ENCODE measurements at regions not wholly inside any gene's neighbourhood (a gene's known extent, or its start where the extent isn't known, plus 50 kb on each side); places are given as distances from the start of the nearest gene placed in this dataset.

- Histone ChIP-seq H3K27me3 (replicated peaks in 2 of 5; ENCODE audit: control insufficient read depth in 4 of 5, insufficient read depth in 5 of 5, low read length in 4 of 5) (no peaks in the 10 kb centered on the region), H3K9me3 (ENCODE audit: control extremely low read depth in 1 of 5, control insufficient read depth in 4 of 5, insufficient read depth in 2 of 5, low read depth in 1 of 5, low read length in 4 of 5) (no peaks in the 10 kb centered on the region), H3K27ac (ENCODE audit: insufficient read depth in 1 of 2, low read depth in 1 of 2, low read length in 2 of 2, poor library complexity in 1 of 2, severe bottlenecking in 2 of 2) (no peak overlapping the region), H3K4me3 (ENCODE audit: control insufficient read depth in 1 of 7, extremely low read depth in 1 of 7, insufficient read depth in 4 of 7, low read depth in 2 of 7, low read length in 6 of 7) (no peak overlapping the region), H3K4me1 (ENCODE audit: control extremely low read depth in 1 of 4, control insufficient read depth in 4 of 4, insufficient read depth in 4 of 4, low read length in 3 of 4) (no peaks in the 10 kb centered on the region), H3K36me3 (ENCODE audit: control insufficient read depth in 4 of 4, insufficient read depth in 4 of 4, low read length in 3 of 4) (no peaks in the 10 kb centered on the region)
- ChIA-PET CTCF (no interaction called here), POLR2A (no interaction called here)
- no peak for DNase-seq
Measured at GRCh38 chr11:92357344-92357743, 132.7 kb downstream of the FAT3 start.

- Histone ChIP-seq H3K4me3 (ENCODE audit: control insufficient read depth in 1 of 7, extremely low read depth in 1 of 7, insufficient read depth in 4 of 7, low read depth in 2 of 7, low read length in 6 of 7) (no peak overlapping the region), H3K27ac (ENCODE audit: insufficient read depth in 1 of 2, low read depth in 1 of 2, low read length in 2 of 2, poor library complexity in 1 of 2, severe bottlenecking in 2 of 2) (no peak overlapping the region), H3K27me3 (replicated peaks in 2 of 5; ENCODE audit: control insufficient read depth in 4 of 5, insufficient read depth in 5 of 5, low read length in 4 of 5) (no peaks in the 10 kb centered on the region), H3K4me1 (ENCODE audit: control extremely low read depth in 1 of 4, control insufficient read depth in 4 of 4, insufficient read depth in 4 of 4, low read length in 3 of 4) (no peaks in the 10 kb centered on the region), H3K36me3 (ENCODE audit: control insufficient read depth in 4 of 4, insufficient read depth in 4 of 4, low read length in 3 of 4) (no peaks in the 10 kb centered on the region), H3K9me3 (ENCODE audit: control extremely low read depth in 1 of 5, control insufficient read depth in 4 of 5, insufficient read depth in 2 of 5, low read depth in 1 of 5, low read length in 4 of 5) (no peaks in the 10 kb centered on the region)
- no peak for DNase-seq
- POLR2A ChIA-PET: no interaction called here
- WGBS (ENCODE audit: insufficient coverage): no CpG with 5 or more reads among the region's 2 CpGs
- CTCF ChIA-PET: no interaction called here
Measured at GRCh38 chr11:92357841-92358240, 133.2 kb downstream of the FAT3 start.

- H3K27me3 ChIP-seq (replicated peaks in 2 of 5; ENCODE audit: control insufficient read depth in 4 of 5, insufficient read depth in 5 of 5, low read length in 4 of 5): no peaks in the 10 kb centered on the region
- DNase-seq: no peak
- no peak overlapping the region for H3K4me3 ChIP-seq (ENCODE audit: control insufficient read depth in 1 of 7, extremely low read depth in 1 of 7, insufficient read depth in 4 of 7, low read depth in 2 of 7, low read length in 6 of 7)
- 94% methylated on average over 2 of the region's 2 CpGs for WGBS (ENCODE audit: insufficient coverage)
- ChIA-PET POLR2A (no interaction called here), CTCF (no interaction called here)
- H3K4me1 ChIP-seq (ENCODE audit: control extremely low read depth in 1 of 4, control insufficient read depth in 4 of 4, insufficient read depth in 4 of 4, low read length in 3 of 4): no peaks in the 10 kb centered on the region
- no peaks in the 10 kb centered on the region for H3K9me3 ChIP-seq (ENCODE audit: control extremely low read depth in 1 of 5, control insufficient read depth in 4 of 5, insufficient read depth in 2 of 5, low read depth in 1 of 5, low read length in 4 of 5)
- no peak overlapping the region for H3K27ac ChIP-seq (ENCODE audit: insufficient read depth in 1 of 2, low read depth in 1 of 2, low read length in 2 of 2, poor library complexity in 1 of 2, severe bottlenecking in 2 of 2)
- no peaks in the 10 kb centered on the region for H3K36me3 ChIP-seq (ENCODE audit: control insufficient read depth in 4 of 4, insufficient read depth in 4 of 4, low read length in 3 of 4)
Measured at GRCh38 chr11:92361551-92361950, 136.9 kb downstream of the FAT3 start.

GRCh38 chr11:92362989-92363388 is 138.4 kb downstream of the FAT3 start:
- H3K9me3 ChIP-seq (ENCODE audit: control extremely low read depth in 1 of 5, control insufficient read depth in 4 of 5, insufficient read depth in 2 of 5, low read depth in 1 of 5, low read length in 4 of 5): no peaks in the 10 kb centered on the region
- no peaks in the 10 kb centered on the region for H3K4me1 ChIP-seq (ENCODE audit: control extremely low read depth in 1 of 4, control insufficient read depth in 4 of 4, insufficient read depth in 4 of 4, low read length in 3 of 4)
- no peak overlapping the region for H3K27ac ChIP-seq (ENCODE audit: insufficient read depth in 1 of 2, low read depth in 1 of 2, low read length in 2 of 2, poor library complexity in 1 of 2, severe bottlenecking in 2 of 2)
- H3K4me3 ChIP-seq (ENCODE audit: control insufficient read depth in 1 of 7, extremely low read depth in 1 of 7, insufficient read depth in 4 of 7, low read depth in 2 of 7, low read length in 6 of 7): no peak overlapping the region
- H3K27me3 ChIP-seq (replicated peaks in 2 of 5; ENCODE audit: control insufficient read depth in 4 of 5, insufficient read depth in 5 of 5, low read length in 4 of 5): no peaks in the 10 kb centered on the region
- ChIA-PET CTCF (no interaction called here), POLR2A (no interaction called here)
- no peak for DNase-seq
- WGBS (ENCODE audit: insufficient coverage): 100% methylated on average over 1 of the region's 1 CpG
- H3K36me3 ChIP-seq (ENCODE audit: control insufficient read depth in 4 of 4, insufficient read depth in 4 of 4, low read length in 3 of 4): no peaks in the 10 kb centered on the region

GRCh38 chr11:92364177-92364576 is 139.6 kb downstream of the FAT3 start:
- Histone ChIP-seq H3K4me1 (ENCODE audit: control extremely low read depth in 1 of 4, control insufficient read depth in 4 of 4, insufficient read depth in 4 of 4, low read length in 3 of 4) (no peaks in the 10 kb centered on the region), H3K27ac (ENCODE audit: insufficient read depth in 1 of 2, low read depth in 1 of 2, low read length in 2 of 2, poor library complexity in 1 of 2, severe bottlenecking in 2 of 2) (no peak overlapping the region), H3K4me3 (ENCODE audit: control insufficient read depth in 1 of 7, extremely low read depth in 1 of 7, insufficient read depth in 4 of 7, low read depth in 2 of 7, low read length in 6 of 7) (no peak overlapping the region), H3K9me3 (ENCODE audit: control extremely low read depth in 1 of 5, control insufficient read depth in 4 of 5, insufficient read depth in 2 of 5, low read depth in 1 of 5, low read length in 4 of 5) (no peaks in the 10 kb centered on the region), H3K27me3 (replicated peaks in 2 of 5; ENCODE audit: control insufficient read depth in 4 of 5, insufficient read depth in 5 of 5, low read length in 4 of 5) (no peaks in the 10 kb centered on the region), H3K36me3 (ENCODE audit: control insufficient read depth in 4 of 4, insufficient read depth in 4 of 4, low read length in 3 of 4) (no peaks in the 10 kb centered on the region)
- no peak for DNase-seq
- ChIA-PET CTCF (no interaction called here), POLR2A (no interaction called here)
- WGBS (ENCODE audit: insufficient coverage): 100% methylated on average over 1 of the region's 4 CpGs

GRCh38 chr11:92376146-92376599 is 151.6 kb downstream of the FAT3 start:
- Histone ChIP-seq H3K4me1 (ENCODE audit: control extremely low read depth in 1 of 4, control insufficient read depth in 4 of 4, insufficient read depth in 4 of 4, low read length in 3 of 4) (no peaks in the 10 kb centered on the region), H3K36me3 (ENCODE audit: control insufficient read depth in 4 of 4, insufficient read depth in 4 of 4, low read length in 3 of 4) (no peaks in the 10 kb centered on the region), H3K27me3 (replicated peaks in 2 of 5; ENCODE audit: control insufficient read depth in 4 of 5, insufficient read depth in 5 of 5, low read length in 4 of 5) (no peaks in the 10 kb centered on the region), H3K9me3 (ENCODE audit: control extremely low read depth in 1 of 5, control insufficient read depth in 4 of 5, insufficient read depth in 2 of 5, low read depth in 1 of 5, low read length in 4 of 5) (no peaks in the 10 kb centered on the region), H3K27ac (ENCODE audit: insufficient read depth in 1 of 2, low read depth in 1 of 2, low read length in 2 of 2, poor library complexity in 1 of 2, severe bottlenecking in 2 of 2) (no peak overlapping the region), H3K4me3 (ENCODE audit: control insufficient read depth in 1 of 7, extremely low read depth in 1 of 7, insufficient read depth in 4 of 7, low read depth in 2 of 7, low read length in 6 of 7) (no peak overlapping the region)
- no peak for DNase-seq
- CTCF ChIA-PET: no interaction called here
- 71% methylated on average over 3 of the region's 3 CpGs for WGBS (ENCODE audit: insufficient coverage)
- POLR2A ChIA-PET: no interaction called here

GRCh38 chr11:92376680-92377079 is 152.1 kb downstream of the FAT3 start:
- Histone ChIP-seq H3K9me3 (ENCODE audit: control extremely low read depth in 1 of 5, control insufficient read depth in 4 of 5, insufficient read depth in 2 of 5, low read depth in 1 of 5, low read length in 4 of 5) (no peaks in the 10 kb centered on the region), H3K27ac (ENCODE audit: insufficient read depth in 1 of 2, low read depth in 1 of 2, low read length in 2 of 2, poor library complexity in 1 of 2, severe bottlenecking in 2 of 2) (no peak overlapping the region), H3K4me3 (ENCODE audit: control insufficient read depth in 1 of 7, extremely low read depth in 1 of 7, insufficient read depth in 4 of 7, low read depth in 2 of 7, low read length in 6 of 7) (no peak overlapping the region), H3K36me3 (ENCODE audit: control insufficient read depth in 4 of 4, insufficient read depth in 4 of 4, low read length in 3 of 4) (no peaks in the 10 kb centered on the region), H3K27me3 (replicated peaks in 2 of 5; ENCODE audit: control insufficient read depth in 4 of 5, insufficient read depth in 5 of 5, low read length in 4 of 5) (no peaks in the 10 kb centered on the region), H3K4me1 (ENCODE audit: control extremely low read depth in 1 of 4, control insufficient read depth in 4 of 4, insufficient read depth in 4 of 4, low read length in 3 of 4) (no peaks in the 10 kb centered on the region)
- no peak for DNase-seq
- ChIA-PET POLR2A (no interaction called here), CTCF (interaction anchor here (1.6 kb wide), 1 partner anchor 10 kb away, joined by 5 read pairs; no protein-coding TSS in a partner anchor)
- WGBS (ENCODE audit: insufficient coverage): no CpG with 5 or more reads among the region's 1 CpG

GRCh38 chr11:92380882-92381281 is 156.3 kb downstream of the FAT3 start:
- H3K27ac ChIP-seq (ENCODE audit: insufficient read depth in 1 of 2, low read depth in 1 of 2, low read length in 2 of 2, poor library complexity in 1 of 2, severe bottlenecking in 2 of 2): no peak overlapping the region
- no peaks in the 10 kb centered on the region for H3K36me3 ChIP-seq (ENCODE audit: control insufficient read depth in 4 of 4, insufficient read depth in 4 of 4, low read length in 3 of 4)
- H3K4me1 ChIP-seq (ENCODE audit: control extremely low read depth in 1 of 4, control insufficient read depth in 4 of 4, insufficient read depth in 4 of 4, low read length in 3 of 4): no peaks in the 10 kb centered on the region
- no peaks in the 10 kb centered on the region for H3K9me3 ChIP-seq (ENCODE audit: control extremely low read depth in 1 of 5, control insufficient read depth in 4 of 5, insufficient read depth in 2 of 5, low read depth in 1 of 5, low read length in 4 of 5)
- POLR2A ChIA-PET: no interaction called here
- H3K27me3 ChIP-seq (replicated peaks in 2 of 5; ENCODE audit: control insufficient read depth in 4 of 5, insufficient read depth in 5 of 5, low read length in 4 of 5): no peaks in the 10 kb centered on the region
- H3K4me3 ChIP-seq (ENCODE audit: control insufficient read depth in 1 of 7, extremely low read depth in 1 of 7, insufficient read depth in 4 of 7, low read depth in 2 of 7, low read length in 6 of 7): no peak overlapping the region
- DNase-seq: no peak
- WGBS (ENCODE audit: insufficient coverage): 100% methylated on average over 3 of the region's 3 CpGs
- CTCF ChIA-PET: no interaction called here
